ENCODE measurements at regions not wholly inside any gene's neighbourhood (a gene's known extent, or its start where the extent isn't known, plus 50 kb on each side); places are given as distances from the start of the nearest gene placed in this dataset.

DNA sequence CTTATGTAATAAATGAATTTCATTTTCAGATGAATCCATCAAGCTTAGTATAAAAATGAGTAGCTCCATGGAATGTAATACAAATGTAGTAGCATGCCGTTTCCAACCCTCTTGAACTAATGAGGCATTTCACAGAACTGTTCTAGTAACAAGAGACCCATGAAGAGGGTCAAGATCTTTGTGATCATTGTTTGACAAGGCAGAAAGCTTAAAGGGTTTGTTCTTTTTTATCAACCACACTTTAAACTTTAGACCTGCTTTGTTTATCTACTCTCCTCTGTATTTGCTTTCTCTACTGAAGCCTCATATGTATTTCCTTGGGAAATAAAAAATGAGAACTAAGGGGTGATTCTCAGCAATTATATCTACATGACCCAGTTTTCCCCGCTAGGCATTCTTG lies 513.9 kb downstream of the ARAP2 start:
- TF ChIP-seq ZFP30 (CRISPR knock-in tag; IDR thresholded peaks at IDR 0.05) (no peak), ZNF565 (CRISPR knock-in tag; conservative IDR thresholded peaks at IDR 0.05; ENCODE audit: low read depth) (no peak), ARNTL (CRISPR knock-in tag; IDR thresholded peaks at IDR 0.05; ENCODE audit: borderline replicate concordance, low read depth) (no peak), OSR1 (CRISPR knock-in tag; IDR thresholded peaks at IDR 0.05) (no peak), PATZ1 (CRISPR knock-in tag; IDR thresholded peaks at IDR 0.05; ENCODE audit: borderline replicate concordance) (no peak), CSDC2 (CRISPR knock-in tag; IDR thresholded peaks at IDR 0.05) (no peak), ZNF8 (CRISPR knock-in tag; IDR thresholded peaks at IDR 0.05) (no peak), CSRNP3 (CRISPR knock-in tag; IDR thresholded peaks at IDR 0.05) (no peak), ZC3H10 (CRISPR knock-in tag; IDR thresholded peaks at IDR 0.05) (no peak), PPARA (CRISPR knock-in tag; IDR thresholded peaks at IDR 0.05; ENCODE audit: borderline replicate concordance) (no peak), GLIS3 (CRISPR knock-in tag; IDR thresholded peaks at IDR 0.05) (no peak), ZNF70 (CRISPR knock-in tag; IDR thresholded peaks at IDR 0.05) (no peak), TOX (CRISPR knock-in tag; IDR thresholded peaks at IDR 0.05; ENCODE audit: borderline replicate concordance) (no peak), CREB5 (CRISPR knock-in tag; IDR thresholded peaks at IDR 0.05; ENCODE audit: low read depth) (no peak), ESRRG (CRISPR knock-in tag; IDR thresholded peaks at IDR 0.05) (no peak)
- no peak for ATAC-seq

DNA sequence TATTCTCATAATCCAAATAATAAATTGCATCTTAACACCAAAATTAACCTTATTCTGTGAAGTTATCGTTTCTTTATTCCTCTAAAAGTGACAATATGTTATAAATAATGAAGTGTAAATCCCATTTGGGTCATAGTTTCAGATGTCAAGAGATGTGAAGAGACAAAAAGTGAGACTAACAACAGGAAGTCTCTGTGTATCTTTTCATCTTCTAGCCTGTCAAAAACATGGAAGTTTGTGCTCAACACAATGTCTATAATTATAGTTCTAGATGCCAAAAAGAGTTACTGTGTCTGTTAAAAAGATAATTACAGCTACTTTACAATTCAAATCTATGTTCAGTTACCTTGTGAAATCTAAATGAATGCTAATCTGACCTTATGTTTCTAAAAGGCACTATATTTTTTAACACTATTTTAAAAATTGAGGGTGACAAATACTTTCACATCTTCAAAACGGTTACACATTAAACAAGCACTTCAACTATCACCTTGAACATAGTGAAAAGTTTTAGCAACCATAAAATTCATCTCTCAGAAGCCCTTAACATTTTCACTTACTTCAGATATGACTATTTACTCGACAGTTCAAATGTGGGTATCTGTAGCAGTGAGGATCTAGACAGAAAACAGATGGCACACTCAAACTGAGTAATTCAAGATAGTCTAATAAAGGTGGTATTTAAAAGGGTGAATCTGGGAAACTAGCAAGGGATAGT lies 509.8 kb downstream of the ARAP2 start:
- no peak for ATAC-seq

More for the DNA sequence above, 509.8 kb downstream of the ARAP2 start:
- TF ChIP-seq ISL1 (CRISPR knock-in tag; IDR thresholded peaks at IDR 0.05) (no peak), PPARA (CRISPR knock-in tag; IDR thresholded peaks at IDR 0.05; ENCODE audit: borderline replicate concordance) (no peak), ZFP30 (CRISPR knock-in tag; IDR thresholded peaks at IDR 0.05) (no peak), GLIS3 (CRISPR knock-in tag; IDR thresholded peaks at IDR 0.05) (no peak), CREB5 (CRISPR knock-in tag; IDR thresholded peaks at IDR 0.05; ENCODE audit: low read depth) (no peak), ZNF565 (CRISPR knock-in tag; conservative IDR thresholded peaks at IDR 0.05; ENCODE audit: low read depth) (no peak), OSR1 (CRISPR knock-in tag; IDR thresholded peaks at IDR 0.05) (no peak), ZC3H10 (CRISPR knock-in tag; IDR thresholded peaks at IDR 0.05) (no peak), CSRNP3 (CRISPR knock-in tag; IDR thresholded peaks at IDR 0.05) (no peak), BACH2 (CRISPR knock-in tag; IDR thresholded peaks at IDR 0.05; ENCODE audit: borderline replicate concordance) (no peak), SNAI2 (CRISPR knock-in tag; IDR thresholded peaks at IDR 0.05) (no peak), ZNF8 (CRISPR knock-in tag; IDR thresholded peaks at IDR 0.05) (no peak), ESRRG (CRISPR knock-in tag; IDR thresholded peaks at IDR 0.05) (no peak), TCF4 (CRISPR knock-in tag; IDR thresholded peaks at IDR 0.05; ENCODE audit: borderline replicate concordance) (no peak)
- TF ChIP-seq, protein P1, sequence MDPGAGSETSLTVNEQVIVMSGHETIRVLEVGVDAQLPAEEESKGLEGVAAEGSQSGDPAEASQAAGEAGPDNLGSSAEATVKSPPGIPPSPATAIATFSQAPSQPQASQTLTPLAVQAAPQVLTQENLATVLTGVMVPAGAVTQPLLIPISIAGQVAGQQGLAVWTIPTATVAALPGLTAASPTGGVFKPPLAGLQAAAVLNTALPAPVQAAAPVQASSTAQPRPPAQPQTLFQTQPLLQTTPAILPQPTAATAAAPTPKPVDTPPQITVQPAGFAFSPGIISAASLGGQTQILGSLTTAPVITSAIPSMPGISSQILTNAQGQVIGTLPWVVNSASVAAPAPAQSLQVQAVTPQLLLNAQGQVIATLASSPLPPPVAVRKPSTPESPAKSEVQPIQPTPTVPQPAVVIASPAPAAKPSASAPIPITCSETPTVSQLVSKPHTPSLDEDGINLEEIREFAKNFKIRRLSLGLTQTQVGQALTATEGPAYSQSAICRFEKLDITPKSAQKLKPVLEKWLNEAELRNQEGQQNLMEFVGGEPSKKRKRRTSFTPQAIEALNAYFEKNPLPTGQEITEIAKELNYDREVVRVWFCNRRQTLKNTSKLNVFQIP (CRISPR knock-in tag; IDR thresholded peaks at IDR 0.05; ENCODE audit: borderline replicate concordance, low read depth), result no peak
- TF ChIP-seq, protein P2, sequence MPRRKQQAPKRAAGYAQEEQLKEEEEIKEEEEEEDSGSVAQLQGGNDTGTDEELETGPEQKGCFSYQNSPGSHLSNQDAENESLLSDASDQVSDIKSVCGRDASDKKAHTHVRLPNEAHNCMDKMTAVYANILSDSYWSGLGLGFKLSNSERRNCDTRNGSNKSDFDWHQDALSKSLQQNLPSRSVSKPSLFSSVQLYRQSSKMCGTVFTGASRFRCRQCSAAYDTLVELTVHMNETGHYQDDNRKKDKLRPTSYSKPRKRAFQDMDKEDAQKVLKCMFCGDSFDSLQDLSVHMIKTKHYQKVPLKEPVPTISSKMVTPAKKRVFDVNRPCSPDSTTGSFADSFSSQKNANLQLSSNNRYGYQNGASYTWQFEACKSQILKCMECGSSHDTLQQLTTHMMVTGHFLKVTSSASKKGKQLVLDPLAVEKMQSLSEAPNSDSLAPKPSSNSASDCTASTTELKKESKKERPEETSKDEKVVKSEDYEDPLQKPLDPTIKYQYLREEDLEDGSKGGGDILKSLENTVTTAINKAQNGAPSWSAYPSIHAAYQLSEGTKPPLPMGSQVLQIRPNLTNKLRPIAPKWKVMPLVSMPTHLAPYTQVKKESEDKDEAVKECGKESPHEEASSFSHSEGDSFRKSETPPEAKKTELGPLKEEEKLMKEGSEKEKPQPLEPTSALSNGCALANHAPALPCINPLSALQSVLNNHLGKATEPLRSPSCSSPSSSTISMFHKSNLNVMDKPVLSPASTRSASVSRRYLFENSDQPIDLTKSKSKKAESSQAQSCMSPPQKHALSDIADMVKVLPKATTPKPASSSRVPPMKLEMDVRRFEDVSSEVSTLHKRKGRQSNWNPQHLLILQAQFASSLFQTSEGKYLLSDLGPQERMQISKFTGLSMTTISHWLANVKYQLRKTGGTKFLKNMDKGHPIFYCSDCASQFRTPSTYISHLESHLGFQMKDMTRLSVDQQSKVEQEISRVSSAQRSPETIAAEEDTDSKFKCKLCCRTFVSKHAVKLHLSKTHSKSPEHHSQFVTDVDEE (CRISPR knock-in tag; IDR thresholded peaks at IDR 0.05), result no peak

Data from SK-N-SH treated with all-trans-retinoic acid at 6 μM for 48 hours (cell line).